HG03103 (cell line): ENCODE measurements at regions not wholly inside any gene's neighbourhood (a gene's known extent, or its start where the extent isn't known, plus 50 kb on each side); places are given as distances from the start of the nearest gene placed in this dataset.

Experiments
- ATAC-seq: cut with Tn5 transposase; IDR thresholded peaks from one replicate; pipeline ENCODE4 v1.9.1; 2021; ENCODE audit warnings: low read depth; ENCODE audit not compliant: unreplicated experiment

GRCh38 chr12:93010461-93010860 lies 81.4 kb upstream of the EEA1 start:
- no peak for ATAC-seq

- ATAC-seq, result no peak
Measured at GRCh38 chr12:93011100-93011499, 82.0 kb upstream of the EEA1 start.

DNA sequence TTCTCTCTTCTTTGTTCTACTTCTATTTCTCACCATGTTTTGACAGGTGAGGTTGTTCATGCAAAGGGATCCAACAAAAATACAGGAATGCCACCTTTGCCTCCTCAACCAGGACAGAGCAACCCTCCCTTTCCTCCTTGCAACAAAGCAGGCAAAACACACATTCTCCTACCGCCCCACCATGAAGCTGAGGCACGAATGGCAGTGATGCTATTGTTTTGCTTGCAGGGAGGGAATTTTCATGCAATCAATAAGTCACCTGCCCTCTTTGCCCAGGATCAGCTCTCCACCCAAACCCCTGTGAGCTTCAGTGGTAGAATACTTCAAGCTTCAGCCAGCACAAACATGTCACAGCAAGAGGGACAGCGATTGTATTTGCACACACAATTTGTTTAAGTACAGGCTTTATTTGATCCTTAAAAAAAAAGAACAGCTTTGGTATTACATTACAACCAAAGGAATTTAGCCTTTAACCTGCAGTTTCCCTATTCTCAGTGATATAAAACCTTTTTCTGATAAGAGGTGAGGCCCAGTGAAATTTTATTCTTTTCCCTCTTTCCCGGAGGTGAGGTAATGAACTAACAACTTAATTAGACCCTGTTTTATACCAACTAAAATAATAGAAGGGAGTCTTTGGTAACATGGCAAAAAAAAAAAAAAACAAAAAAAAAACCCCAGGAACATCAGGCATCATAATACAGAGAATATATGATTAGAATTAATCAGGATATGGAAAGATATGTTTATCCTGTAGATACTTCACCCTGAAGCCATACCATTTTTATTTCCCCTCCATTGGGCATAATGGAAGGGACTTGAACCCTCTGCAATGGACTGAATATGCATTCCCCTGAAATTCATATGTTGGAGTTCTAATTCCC lies 87.0 kb upstream of the EEA1 start:
- no peak for ATAC-seq

DNA sequence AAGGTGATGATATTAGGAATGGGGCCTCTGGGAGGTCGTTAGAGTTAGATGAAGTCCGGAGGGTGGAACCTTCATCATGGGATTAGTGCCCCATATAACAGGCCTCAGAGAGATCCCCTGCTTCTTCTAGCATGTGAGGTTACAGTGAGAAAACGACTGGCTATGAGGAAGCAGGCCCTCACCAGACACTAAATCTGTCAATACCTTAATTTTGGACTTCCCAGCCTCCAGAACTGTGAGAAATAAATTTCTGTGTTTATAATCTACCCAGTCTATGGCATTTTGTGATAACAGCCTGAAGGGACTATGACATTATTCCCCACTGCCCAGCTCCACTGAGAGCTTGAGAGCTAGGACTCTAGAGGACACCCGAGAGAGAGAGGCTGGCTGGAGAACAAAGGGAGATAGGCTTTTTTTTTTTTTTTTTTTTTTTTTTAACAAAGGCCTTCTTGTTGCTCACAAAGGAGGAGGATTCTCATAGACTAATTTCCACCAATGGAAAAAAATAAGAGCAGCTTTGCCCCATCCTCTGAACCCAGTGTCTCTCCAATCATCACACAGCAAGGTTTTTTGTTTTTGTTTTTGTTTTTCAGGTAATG lies 87.8 kb upstream of the EEA1 start:
- ATAC-seq, result no peak

DNA sequence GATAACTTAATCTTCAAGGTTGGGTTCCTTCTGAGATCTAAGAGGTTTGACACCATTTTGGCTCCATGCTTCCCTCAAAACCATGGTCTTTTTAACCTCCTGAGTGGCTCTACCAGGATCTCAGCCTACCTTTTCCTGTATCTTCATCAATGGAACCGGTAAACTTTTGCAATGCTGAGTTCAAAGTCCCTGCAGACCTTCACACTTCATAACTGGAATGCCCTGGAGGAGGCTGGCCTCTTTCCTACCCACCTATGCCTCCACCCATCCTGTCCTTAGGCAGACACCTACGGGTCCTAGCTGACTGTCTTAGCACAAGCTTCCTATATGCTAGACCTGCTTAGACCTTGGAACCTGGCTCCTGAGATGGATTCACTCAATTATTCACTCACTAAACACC lies 89.5 kb upstream of the EEA1 start:
- ATAC-seq, result no peak

DNA sequence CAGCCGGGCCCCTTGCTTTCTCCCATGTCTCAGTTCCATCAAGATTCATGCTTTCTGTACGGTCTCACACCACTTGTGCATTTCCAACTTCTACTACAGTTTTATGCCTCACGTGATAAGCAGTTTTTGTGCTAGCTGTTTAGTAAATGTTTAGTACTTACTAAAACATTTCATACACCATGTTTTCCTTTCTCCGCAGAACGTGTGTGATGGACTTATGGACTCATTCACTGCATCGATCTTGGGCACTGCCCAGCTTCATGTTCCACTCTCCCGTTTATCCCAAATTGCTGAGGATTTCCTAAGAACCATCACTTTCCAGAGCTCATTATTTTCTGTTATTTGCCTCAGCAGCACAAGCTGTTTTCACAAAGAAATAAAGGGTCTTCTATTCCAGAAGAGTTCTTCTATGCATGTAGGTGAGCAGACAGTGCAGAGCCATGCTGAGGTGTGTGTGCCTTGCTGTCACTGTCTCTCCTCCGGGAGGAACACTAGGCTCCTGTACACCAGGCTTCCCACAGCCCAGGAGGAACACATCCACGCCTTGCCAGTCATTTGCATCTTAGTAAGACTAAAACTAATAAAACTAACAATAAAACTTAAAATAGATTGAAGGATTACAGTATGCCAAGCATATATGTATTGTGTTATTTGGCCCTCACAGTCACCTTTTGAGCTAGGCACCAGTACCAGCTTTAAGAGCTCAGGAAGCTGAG lies 90.3 kb upstream of the EEA1 start:
- no peak for ATAC-seq

DNA sequence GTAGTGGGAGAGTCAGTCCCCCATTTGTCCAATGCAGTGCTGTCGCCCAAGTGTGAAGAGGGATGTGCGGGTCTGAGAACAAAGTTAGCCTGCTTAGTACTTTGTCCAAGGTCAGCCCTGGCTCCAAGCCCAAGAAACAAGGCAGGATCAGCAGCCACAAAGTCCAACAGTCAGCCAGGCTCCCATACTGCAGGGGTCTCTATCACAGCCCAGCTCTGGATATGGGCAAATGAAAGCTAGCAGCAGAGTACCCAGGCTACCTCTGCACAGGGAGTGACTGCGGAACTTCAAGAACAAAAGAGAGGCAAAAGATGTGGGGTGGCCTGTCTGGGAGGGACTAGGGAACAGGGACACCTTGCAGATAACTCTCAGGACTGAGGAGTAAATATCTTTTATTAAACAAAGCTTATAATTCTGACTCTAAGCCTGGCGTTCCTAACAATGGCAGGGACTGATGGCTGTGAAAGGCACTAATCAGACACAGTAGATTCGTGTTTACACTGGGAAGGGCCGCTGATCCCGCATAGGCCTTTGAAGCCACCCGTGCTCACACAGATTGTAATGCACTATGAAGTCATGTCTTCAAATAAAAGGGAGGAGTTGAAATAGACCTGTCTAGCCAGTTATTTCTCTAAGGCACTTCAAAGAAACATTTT lies 91.0 kb upstream of the EEA1 start:
- no peak for ATAC-seq

DNA sequence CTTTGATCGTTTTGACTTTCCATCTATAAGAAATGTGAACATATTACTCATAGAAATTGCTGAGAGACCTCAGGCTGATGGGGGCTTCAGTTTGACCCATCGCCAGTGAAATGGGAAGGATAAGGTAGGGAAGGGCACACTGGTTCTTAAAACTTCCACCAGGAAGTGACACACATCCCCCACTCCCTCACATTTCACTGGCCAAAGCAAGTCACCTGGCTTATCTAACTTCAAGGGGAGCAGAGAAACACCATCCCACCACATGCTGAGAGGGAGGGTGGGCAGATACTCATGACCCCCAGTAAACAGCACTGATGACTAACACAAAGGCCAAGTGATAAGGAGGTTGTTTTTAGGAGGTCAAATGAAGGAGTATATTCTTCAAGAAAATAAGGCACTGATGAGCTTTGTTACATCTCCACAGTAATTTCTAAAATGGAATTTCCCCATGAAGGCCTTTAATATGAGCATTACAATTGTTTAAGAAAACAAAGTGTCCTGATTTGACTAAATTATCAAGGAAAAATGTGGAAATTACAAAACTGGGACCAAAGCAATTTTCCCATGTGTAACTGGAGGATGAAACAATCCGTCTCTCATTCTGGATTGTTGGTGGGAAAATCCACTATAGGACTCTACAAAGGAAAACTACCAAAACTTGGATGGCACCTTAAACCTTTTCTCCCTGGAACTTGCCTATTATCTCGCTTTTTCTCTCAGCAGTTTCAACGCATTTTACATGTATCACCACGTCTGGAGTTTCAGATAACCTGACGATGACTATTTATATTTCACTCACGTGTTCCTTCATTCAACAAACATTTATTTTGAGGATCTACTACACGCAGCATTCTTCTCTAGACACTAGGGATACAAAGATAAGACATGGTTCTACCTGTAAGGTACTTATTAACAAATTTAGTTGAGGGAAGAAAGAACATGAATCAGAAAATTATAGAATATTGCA lies 91.8 kb upstream of the EEA1 start:
- no peak for ATAC-seq

DNA sequence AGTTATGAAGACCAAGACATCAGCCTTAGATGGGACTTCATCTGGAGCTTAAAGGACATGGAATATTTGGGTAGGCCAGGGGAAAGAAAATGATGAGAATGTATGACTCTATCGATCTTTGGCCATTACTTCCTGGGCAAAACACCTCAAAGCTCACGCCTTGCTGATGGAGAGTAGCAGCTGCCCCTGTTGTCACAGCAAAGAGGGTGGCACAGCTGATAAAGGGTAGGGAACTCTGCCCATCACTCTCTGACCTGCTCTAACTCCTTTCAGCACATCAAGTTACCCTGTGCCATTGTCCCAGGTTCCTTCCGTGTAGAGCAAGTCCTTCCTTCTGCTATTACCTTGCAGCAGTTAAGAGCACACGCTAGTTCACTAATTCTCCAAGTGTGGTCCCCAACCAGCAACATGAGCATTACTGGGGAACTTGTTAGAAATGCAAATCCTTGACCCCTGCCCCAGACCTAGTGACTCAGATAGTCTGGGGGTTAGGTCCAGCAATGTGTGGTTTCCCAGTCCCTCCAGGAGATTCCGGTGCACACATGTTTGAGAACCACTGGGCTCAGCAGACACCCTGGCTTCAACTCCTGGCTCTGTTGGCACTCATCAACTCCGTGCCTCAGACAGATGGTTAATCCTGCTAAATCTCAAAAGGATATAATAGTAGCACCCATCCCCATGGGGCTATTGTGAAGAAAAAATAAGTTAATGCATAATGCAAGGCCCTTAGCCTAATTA lies 93.7 kb upstream of the EEA1 start:
- ATAC-seq, result no peak

DNA sequence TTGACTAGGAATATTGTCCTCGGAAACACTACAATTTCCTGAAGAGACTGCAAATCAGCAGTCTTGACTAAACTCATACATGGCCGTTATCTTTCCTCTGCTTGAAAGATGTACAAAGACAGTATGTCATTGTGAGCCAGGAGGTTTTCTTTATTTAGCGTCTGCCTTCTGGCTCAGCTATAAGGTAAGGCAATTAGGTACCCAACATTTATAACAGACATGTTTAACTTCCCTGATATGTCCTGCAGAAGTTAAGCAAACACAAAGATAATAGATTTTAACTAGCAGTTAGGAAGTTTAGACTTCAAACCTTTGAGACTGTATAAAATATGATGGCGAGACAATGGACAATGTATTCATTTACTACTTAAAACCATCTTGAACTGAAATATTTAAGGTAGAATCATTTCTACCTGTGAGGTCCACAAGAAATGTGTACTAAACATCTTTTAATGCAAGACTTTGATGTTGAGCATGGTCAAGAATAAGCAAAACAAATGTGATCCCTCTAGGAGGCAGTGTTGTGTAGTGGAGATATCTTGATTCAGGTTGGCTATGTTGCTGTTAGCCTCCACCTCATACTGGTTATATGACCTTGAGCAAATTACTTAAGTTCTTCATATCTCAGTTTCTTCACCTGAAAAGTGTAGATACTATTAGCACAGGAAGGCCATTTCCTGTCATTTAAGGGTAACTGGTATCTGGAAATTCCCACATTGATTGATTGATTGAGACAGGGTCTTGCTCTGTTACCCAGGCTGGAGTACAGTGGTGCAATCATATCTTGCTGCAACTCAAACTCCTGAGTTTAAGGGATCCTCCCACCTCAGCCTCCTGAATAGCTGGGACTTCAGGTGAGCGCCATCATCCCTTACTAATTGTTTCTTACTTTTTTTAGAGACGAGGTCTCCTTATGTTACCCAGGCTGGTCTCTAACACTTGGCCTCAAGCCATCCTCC lies 96.3 kb upstream of the EEA1 start:
- ATAC-seq, result no peak

DNA sequence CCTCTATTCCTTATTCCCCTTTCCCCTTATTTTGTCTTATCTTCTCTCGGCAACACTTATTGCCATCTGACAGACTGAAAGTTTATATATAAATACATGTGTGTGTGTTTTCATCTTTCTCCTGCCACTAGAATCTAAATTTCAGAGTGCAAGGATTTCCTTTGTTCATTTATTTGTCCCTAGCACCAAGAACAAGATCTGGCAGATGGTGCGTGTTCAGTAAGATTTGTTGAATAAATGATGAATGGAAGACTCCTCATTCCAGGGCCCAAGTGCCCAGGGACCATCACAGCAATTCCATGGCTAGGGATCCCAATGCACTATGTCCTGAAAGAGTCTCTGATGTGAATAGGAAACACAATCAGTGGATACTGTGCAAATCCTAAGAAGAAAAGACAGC lies 97.9 kb upstream of the EEA1 start:
- ATAC-seq, result no peak

- ATAC-seq, result no peak
Measured at GRCh38 chr12:93029091-93029490, 100.0 kb upstream of the EEA1 start.

GRCh38 chr12:93031028-93031427 lies 101.9 kb upstream of the EEA1 start:
- no peak for ATAC-seq

GRCh38 chr12:93032758-93033157 lies 103.7 kb upstream of the EEA1 start:
- ATAC-seq, result no peak

GRCh38 chr12:93033948-93034347 lies 104.9 kb upstream of the EEA1 start:
- no peak for ATAC-seq

DNA sequence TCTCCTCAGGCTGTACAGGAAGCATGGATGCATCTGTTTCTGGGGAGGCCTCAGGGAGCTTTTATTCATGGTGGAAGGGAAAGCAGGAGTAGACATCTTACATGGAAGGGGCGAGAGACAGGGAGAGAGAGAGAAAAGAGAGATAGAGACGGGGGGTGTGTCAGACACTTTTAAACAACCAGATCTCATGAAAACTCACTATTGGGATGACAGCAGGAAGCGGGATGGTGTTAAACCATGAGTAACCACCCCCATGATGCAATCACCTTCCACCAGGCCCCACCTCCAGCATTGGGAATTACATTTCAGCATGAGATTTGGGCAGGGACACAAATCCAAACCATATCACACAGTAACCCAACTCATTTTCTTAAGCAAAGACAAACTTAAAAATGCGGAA lies 110.0 kb upstream of the EEA1 start:
- ATAC-seq, result no peak

DNA sequence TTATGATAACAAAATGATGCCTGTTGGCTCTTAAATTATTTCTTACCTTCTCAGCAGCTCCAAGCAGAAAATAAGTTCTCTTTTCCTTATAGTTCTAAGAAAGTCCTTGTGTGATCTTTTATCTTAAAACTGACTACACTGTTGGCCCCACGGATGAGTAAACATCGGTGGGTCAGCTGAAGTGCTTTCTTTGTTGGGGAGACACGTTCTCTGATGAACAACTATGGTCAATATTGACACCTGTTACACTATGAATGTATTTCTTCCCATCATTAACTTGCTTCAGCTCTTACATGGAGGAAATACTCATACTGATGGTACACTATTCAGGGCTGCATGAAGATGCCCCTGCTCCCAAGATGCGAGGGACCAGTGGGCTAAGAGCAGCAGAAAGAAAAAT lies 110.8 kb upstream of the EEA1 start:
- no peak for ATAC-seq

DNA sequence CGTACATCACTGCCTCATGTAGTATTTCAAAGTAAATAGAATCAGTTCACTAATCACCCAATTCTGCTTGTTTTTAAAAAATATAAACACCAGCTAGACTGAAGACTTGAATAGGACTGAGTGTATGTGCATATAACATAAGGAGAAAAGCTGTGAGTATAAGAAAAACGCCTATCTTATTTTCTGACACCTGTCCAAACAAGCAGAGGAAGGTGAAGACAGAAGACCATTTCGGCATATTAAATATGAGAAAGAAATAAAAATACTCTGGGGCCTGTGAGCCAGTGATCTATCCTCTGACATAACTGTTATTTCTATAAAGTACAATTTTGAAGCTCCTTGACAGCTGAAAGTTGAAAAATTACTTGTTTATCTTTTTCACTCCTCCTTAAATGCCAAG lies 111.3 kb upstream of the EEA1 start:
- no peak for ATAC-seq
